H9 (cell line): ENCODE measurements at regions not wholly inside any gene's neighbourhood (a gene's known extent, or its start where the extent isn't known, plus 50 kb on each side); places are given as distances from the start of the nearest gene placed in this dataset.

Experiments
- DNase-seq: peaks from one replicate; pipeline ENCODE4 v3.0.0-alpha.2; 2017
- H2AFZ ChIP-seq: one replicate; pipeline ENCODE4 v1.6.1; 2013; ENCODE audit warnings: mild to moderate bottlenecking, low read length, control low read depth, moderate library complexity
- H2AK5ac ChIP-seq: 2 replicates; pipeline ENCODE4 v1.6.1; 2013; ENCODE audit warnings: low read length, control low read depth, mixed read lengths; ENCODE audit not compliant: insufficient read length
- H2BK120ac ChIP-seq: one replicate; pipeline ENCODE4 v1.6.1; 2013; ENCODE audit warnings: low read depth, mild to moderate bottlenecking, low read length, control low read depth, inconsistent platforms; ENCODE audit not compliant: poor library complexity, severe bottlenecking
- H2BK12ac ChIP-seq: 2 replicates; pipeline ENCODE4 v1.6.1; 2013; ENCODE audit warnings: low read length, control low read depth, mixed read lengths, low read depth; ENCODE audit not compliant: insufficient read length
- H2BK15ac ChIP-seq: 2 replicates; pipeline ENCODE4 v1.6.1; 2013; ENCODE audit warnings: low read depth, low read length, control low read depth
- H2BK20ac ChIP-seq: one replicate; pipeline ENCODE4 v1.6.1; 2013; ENCODE audit warnings: low read depth, mild to moderate bottlenecking, low read length, control low read depth, inconsistent platforms; ENCODE audit not compliant: poor library complexity, severe bottlenecking
- H2BK5ac ChIP-seq: 2 replicates; pipeline ENCODE4 v1.6.1; 2013; ENCODE audit warnings: low read length, control low read depth, mixed read lengths; ENCODE audit not compliant: insufficient read length
- H3K14ac ChIP-seq: 2 replicates; pipeline ENCODE4 v1.6.1; 2013; ENCODE audit warnings: low read length, control low read depth; ENCODE audit not compliant: insufficient read depth
- H3K18ac ChIP-seq: 2 replicates; pipeline ENCODE4 v1.6.1; 2013; ENCODE audit warnings: low read depth, mild to moderate bottlenecking, mixed read lengths, low read length, control low read depth; ENCODE audit not compliant: insufficient read length
- H3K23ac ChIP-seq: 2 replicates; pipeline ENCODE4 v1.6.1; 2013; ENCODE audit warnings: low read length, control low read depth, mixed read lengths, low read depth; ENCODE audit not compliant: insufficient read length
- H3K23me2 ChIP-seq: 2 replicates; pipeline ENCODE4 v1.6.1; 2013; ENCODE audit warnings: low read depth, mild to moderate bottlenecking, mixed read lengths, low read length, control low read depth; ENCODE audit not compliant: insufficient read length, poor library complexity, severe bottlenecking
- H3K27ac ChIP-seq: 2 replicates; pipeline ENCODE4 v1.5.1; 2013; ENCODE audit warnings: low read length, control low read depth, mixed read lengths, low read depth; ENCODE audit not compliant: insufficient read length
- H3K27me3 ChIP-seq: 2 replicates; pipeline ENCODE4 v1.6.1; 2013; ENCODE audit warnings: low read length, control low read depth, inconsistent platforms; ENCODE audit not compliant: insufficient read depth
- H3K4ac ChIP-seq: 2 replicates; pipeline ENCODE4 v1.6.1; 2013; ENCODE audit warnings: low read depth, mild to moderate bottlenecking, control low read depth, inconsistent platforms, low read length, moderate library complexity
- H3K4me1 ChIP-seq: 2 replicates; pipeline ENCODE4 v1.6.1; 2013; ENCODE audit warnings: low read length, control low read depth, inconsistent platforms; ENCODE audit not compliant: insufficient read depth
- H3K4me2 ChIP-seq: 2 replicates; pipeline ENCODE4 v1.6.1; 2013; ENCODE audit warnings: low read length, control low read depth, mixed read lengths; ENCODE audit not compliant: insufficient read length, insufficient read depth
- H3K56ac ChIP-seq: 2 replicates; pipeline ENCODE4 v1.6.1; 2013; ENCODE audit warnings: low read depth, mild to moderate bottlenecking, mixed read lengths, low read length, control low read depth; ENCODE audit not compliant: insufficient read length
- H3K79me1 ChIP-seq: 2 replicates; pipeline ENCODE4 v1.6.1; 2013; ENCODE audit warnings: low read depth, mild to moderate bottlenecking, moderate library complexity, low read length, control low read depth, inconsistent platforms; ENCODE audit not compliant: insufficient read depth, poor library complexity, severe bottlenecking
- H3K79me2 ChIP-seq: 2 replicates; pipeline ENCODE4 v1.6.1; 2013; ENCODE audit warnings: low read length, control low read depth, inconsistent platforms; ENCODE audit not compliant: insufficient read depth
- H3K9ac ChIP-seq: 2 replicates; pipeline ENCODE4 v1.6.1; 2013; ENCODE audit warnings: low read length, control low read depth, mixed read lengths; ENCODE audit not compliant: insufficient read length; ENCODE audit errors: extremely low read depth
- H3K9me3 ChIP-seq: one replicate; pipeline ENCODE4 v1.6.1; 2013; ENCODE audit warnings: low read depth, low read length, inconsistent platforms; ENCODE audit not compliant: control insufficient read depth
- H3T11ph ChIP-seq: one replicate; pipeline ENCODE4 v1.6.1; 2013; ENCODE audit warnings: mild to moderate bottlenecking, low read length, control low read depth, inconsistent platforms
- H4K20me1 ChIP-seq: one replicate; pipeline ENCODE4 v1.6.1; 2013; ENCODE audit not compliant: control insufficient read depth, insufficient read length, insufficient read depth
- H4K5ac ChIP-seq: 2 replicates; pipeline ENCODE4 v1.6.1; 2013; ENCODE audit warnings: low read depth, mild to moderate bottlenecking, mixed read lengths, low read length, control low read depth; ENCODE audit not compliant: insufficient read length
- H4K8ac ChIP-seq: replicated peaks from 2 replicates; pipeline ENCODE4 v1.6.1; 2013; ENCODE audit warnings: low read length, control low read depth, mixed read lengths, low read depth; ENCODE audit not compliant: insufficient read length
- H4K91ac ChIP-seq: 2 replicates; pipeline ENCODE4 v1.6.1; 2013; ENCODE audit warnings: low read depth, mild to moderate bottlenecking, moderate library complexity, mixed read lengths, low read length, control low read depth; ENCODE audit not compliant: insufficient read length
- H3K27ac Mint-ChIP-seq, 3 experiments: 2 replicates in 2 of 3; 3 replicates in 1 of 3; pipeline ENCODE4 v1.8.0; 2020 to 2021; ENCODE audit warnings: mixed read lengths in 3 of 3, mild to moderate bottlenecking in 1 of 3, moderate library complexity in 1 of 3
- H3K27me3 Mint-ChIP-seq: 2 replicates; pipeline ENCODE4 v1.8.0; 2021; ENCODE audit warnings: low read depth, mild to moderate bottlenecking, moderate library complexity, mixed read lengths
- H3K36me3 Mint-ChIP-seq, 3 experiments: 2 replicates in 2 of 3; 3 replicates in 1 of 3; pipeline ENCODE4 v1.8.0; 2020 to 2021; ENCODE audit warnings: low read depth in 3 of 3, mixed read lengths in 3 of 3; ENCODE audit not compliant: insufficient read depth in 1 of 3
- H3K4me1 Mint-ChIP-seq, 2 experiments: 2 replicates each; pipeline ENCODE4 v1.8.0; 2020; ENCODE audit warnings: mixed read lengths in 2 of 2
- H3K4me3 Mint-ChIP-seq, 2 experiments: 2 replicates in 1 of 2; 3 replicates in 1 of 2; pipeline ENCODE4 v1.8.0; 2020 to 2021; ENCODE audit warnings: mild to moderate bottlenecking in 2 of 2, mixed read lengths in 2 of 2, moderate library complexity in 1 of 2
- H3K9me3 Mint-ChIP-seq, 2 experiments: 2 replicates in 1 of 2; 3 replicates in 1 of 2; pipeline ENCODE4 v1.8.0; 2020; ENCODE audit warnings: mild to moderate bottlenecking in 2 of 2, mixed read lengths in 2 of 2, moderate library complexity in 1 of 2
- WGBS: extraction: QIAGEN DNeasy Blood & Tissue Kit; methylation state at CpG from one replicate; pipeline ENCODE4 v1.1.7; 2013; ENCODE audit warnings: missing lambda C conversion rate, low lambda C conversion rate, mixed read lengths; ENCODE audit not compliant: insufficient read length; ENCODE audit errors: extremely low coverage; 5-methylcytosine and 5-hydroxymethylcytosine counted together
- TF ChIP-seq, protein P1 (sequence below): fragments of 200-600 bp; sonication (generic); conservative IDR thresholded peaks from 3 replicates; pipeline ENCODE4 v1.8.0; 2021; ENCODE audit warnings: antibody characterized with exemption, mild to moderate bottlenecking

DNA sequence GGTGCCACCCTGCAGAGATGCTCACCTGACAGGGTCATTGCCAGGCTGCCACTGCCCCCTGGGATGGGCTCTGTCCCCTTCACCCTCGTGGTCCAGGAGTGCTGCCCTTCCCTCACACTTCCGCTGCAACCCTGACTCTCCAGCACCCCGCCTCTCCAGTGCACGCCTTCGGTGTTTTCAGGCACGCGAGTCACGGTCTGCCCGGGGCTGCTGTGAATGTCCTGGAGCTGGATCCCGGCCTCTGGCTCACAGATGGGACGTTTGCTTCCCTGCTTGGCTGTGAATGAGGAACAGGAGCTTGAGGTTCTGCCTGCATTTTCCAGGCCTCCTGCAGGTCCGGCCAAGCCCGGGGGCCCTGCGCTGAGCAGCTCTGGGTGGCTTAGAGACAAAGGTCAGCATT is 343.4 kb downstream of the SMOC2 start:
- Histone ChIP-seq H2AFZ (no peak overlapping the region), H3K14ac (0 out of 2 replicates have a peak overlapping the region, but pooled peaks have one; percentile 29), H2BK20ac (no peak overlapping the region), H3K79me2 (no peaks in the 10 kb centered on the region; the same call in 1 of the 2 replicates), H4K8ac (no peak overlapping the region), H3K4me1 (peaks cover 4% of the 10 kb centered on the region; the same call in 1 of the 2 replicates), H2BK15ac (no peak overlapping the region), H3K9ac (no peak overlapping the region), H2AK5ac (no peak overlapping the region), H4K20me1 (no peaks in the 10 kb centered on the region), H3K23me2 (no peaks in the 10 kb centered on the region), H2BK120ac (no peak overlapping the region), H3K18ac (no peak overlapping the region), H3K9me3 (no peaks in the 10 kb centered on the region), H3K4ac (no peak overlapping the region), H3K79me1 (no peaks in the 10 kb centered on the region), H3K27me3 (no peaks in the 10 kb centered on the region), H4K91ac (no peak overlapping the region), H4K5ac (no peak overlapping the region), H3K4me2 (no peak overlapping the region), H3K27ac (no peak overlapping the region), H2BK12ac (no peak overlapping the region), H3K23ac (no peak overlapping the region), H3K56ac (no peak overlapping the region), H3T11ph (no peak overlapping the region), H2BK5ac (no peak overlapping the region)
- H3K36me3 Mint-ChIP-seq: no peaks in the 10 kb centered on the region
- no peak overlapping the region for H3K27ac Mint-ChIP-seq
- H3K9me3 Mint-ChIP-seq: peaks cover 0 to 2% of the 10 kb centered on the region in 2 experiments; a peak in 3 of 5 replicates
- WGBS: no CpG with 5 or more reads among the region's 14 CpGs
- H3K27me3 Mint-ChIP-seq: no peaks in the 10 kb centered on the region; the same call in 1 of the 2 replicates
- peaks cover 7 to 14% of the 10 kb centered on the region in 2 experiments for H3K4me1 Mint-ChIP-seq
- H3K4me3 Mint-ChIP-seq: no peak overlapping the region
- no peak for DNase-seq
- TF ChIP-seq, protein P1, sequence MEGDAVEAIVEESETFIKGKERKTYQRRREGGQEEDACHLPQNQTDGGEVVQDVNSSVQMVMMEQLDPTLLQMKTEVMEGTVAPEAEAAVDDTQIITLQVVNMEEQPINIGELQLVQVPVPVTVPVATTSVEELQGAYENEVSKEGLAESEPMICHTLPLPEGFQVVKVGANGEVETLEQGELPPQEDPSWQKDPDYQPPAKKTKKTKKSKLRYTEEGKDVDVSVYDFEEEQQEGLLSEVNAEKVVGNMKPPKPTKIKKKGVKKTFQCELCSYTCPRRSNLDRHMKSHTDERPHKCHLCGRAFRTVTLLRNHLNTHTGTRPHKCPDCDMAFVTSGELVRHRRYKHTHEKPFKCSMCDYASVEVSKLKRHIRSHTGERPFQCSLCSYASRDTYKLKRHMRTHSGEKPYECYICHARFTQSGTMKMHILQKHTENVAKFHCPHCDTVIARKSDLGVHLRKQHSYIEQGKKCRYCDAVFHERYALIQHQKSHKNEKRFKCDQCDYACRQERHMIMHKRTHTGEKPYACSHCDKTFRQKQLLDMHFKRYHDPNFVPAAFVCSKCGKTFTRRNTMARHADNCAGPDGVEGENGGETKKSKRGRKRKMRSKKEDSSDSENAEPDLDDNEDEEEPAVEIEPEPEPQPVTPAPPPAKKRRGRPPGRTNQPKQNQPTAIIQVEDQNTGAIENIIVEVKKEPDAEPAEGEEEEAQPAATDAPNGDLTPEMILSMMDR: no peak
